ENCODE measurements at regions not wholly inside any gene's neighbourhood (a gene's known extent, or its start where the extent isn't known, plus 50 kb on each side); places are given as distances from the start of the nearest gene placed in this dataset.

- TF ChIP-seq EZH2 (IDR thresholded peaks at IDR 0.05; ENCODE audit: borderline replicate concordance, insufficient read depth, low read depth, low read length, poor library complexity, severe bottlenecking) (no peak), CTCF (IDR thresholded peaks at IDR 0.05) (no peak)
These were observed 1180.8 kb downstream of the FSTL5 start for GRCh38 chr4:160983035-160983434.

All from B cell (primary cell).